ENCODE measurements at regions not wholly inside any gene's neighbourhood (a gene's known extent, or its start where the extent isn't known, plus 50 kb on each side); places are given as distances from the start of the nearest gene placed in this dataset.
A peak's percentile ranks its signal among the peaks of the same experiment; 100 is the strongest.

GRCh38 chr10:10160821-10161312 lies 856.8 kb upstream of the CELF2 start:
- no peak for DNase-seq (ENCODE audit: low read depth, low spot score)

GRCh38 chr10:10164848-10165247 lies 852.8 kb upstream of the CELF2 start:
- no peak for DNase-seq (ENCODE audit: low read depth, low spot score)

- DNase-seq (ENCODE audit: low read depth, low spot score), result no peak
Measured at GRCh38 chr10:10165415-10165814, 852.3 kb upstream of the CELF2 start.

- DNase-seq (ENCODE audit: low read depth, low spot score), result no peak
Measured at GRCh38 chr10:10178476-10178875, 839.2 kb upstream of the CELF2 start.

- no peak for DNase-seq (ENCODE audit: low read depth, low spot score)
Measured at GRCh38 chr10:10193848-10194247, 823.8 kb upstream of the CELF2 start.

- no peak for DNase-seq (ENCODE audit: low read depth, low spot score)
Measured at GRCh38 chr10:10196701-10197100, 821.0 kb upstream of the CELF2 start.

GRCh38 chr10:10197423-10197822 lies 820.2 kb upstream of the CELF2 start:
- no peak for DNase-seq (ENCODE audit: low read depth, low spot score)

GRCh38 chr10:10198363-10198762 lies 819.3 kb upstream of the CELF2 start:
- no peak for DNase-seq (ENCODE audit: low read depth, low spot score)

DNA sequence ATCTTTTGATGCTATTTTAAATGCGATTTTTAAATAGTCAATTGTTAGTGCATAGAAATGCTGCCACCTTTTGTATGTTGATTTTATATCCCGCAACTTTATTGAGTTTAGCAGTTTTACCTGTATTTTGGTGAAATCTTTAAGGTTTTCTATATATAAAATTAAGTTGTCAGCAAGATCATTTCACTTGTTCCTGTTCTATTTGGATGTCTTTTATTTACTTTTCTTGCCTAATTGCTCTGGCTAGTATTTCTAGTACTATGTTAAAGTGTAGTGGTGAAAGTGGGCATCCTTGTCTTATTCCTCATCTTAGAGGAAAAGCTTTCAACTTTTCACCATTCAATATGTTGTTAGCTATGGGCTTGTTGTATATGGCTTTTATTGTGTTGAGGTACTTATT lies 813.3 kb upstream of the CELF2 start:
- no peak for DNase-seq (ENCODE audit: low read depth, low spot score)

DNA sequence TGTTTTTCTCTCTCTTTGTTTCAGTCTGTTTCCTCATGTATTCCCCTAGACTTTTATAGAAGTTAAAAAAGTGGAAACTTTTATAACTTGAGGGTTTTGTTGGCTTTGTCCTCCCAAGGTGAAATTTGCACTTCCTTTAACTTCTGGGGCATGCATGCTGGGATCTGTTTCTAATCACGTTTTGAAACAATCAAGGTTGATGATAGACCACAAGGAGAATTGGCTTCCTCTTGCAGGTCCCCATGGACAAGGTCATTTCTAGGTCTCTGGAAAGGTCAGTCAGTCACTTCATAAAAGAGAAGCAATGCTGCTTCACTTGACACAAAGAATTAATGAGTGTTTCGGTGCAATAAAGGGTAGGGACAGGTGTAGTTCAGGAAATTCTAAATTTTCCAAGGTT lies 811.8 kb upstream of the CELF2 start:
- DNase-seq (ENCODE audit: low read depth, low spot score), result no peak

DNA sequence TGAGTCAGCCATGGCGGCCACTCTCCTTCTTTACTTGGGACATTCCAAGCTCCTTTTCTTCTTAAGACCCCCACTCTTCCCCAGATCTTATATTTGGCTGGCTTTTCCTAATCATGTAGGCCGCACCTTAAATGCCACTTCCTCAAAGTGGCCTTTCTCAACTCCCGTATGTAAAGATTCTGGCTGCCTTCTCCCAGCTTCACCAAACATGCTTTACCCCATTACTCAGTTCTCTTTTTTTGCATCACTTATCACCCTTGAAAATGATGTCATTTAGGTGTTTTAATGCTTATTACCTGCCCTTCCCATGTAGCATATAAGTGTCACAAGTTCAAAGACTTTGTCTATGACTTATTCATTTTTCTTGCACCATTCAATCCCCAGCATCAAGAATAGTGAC lies 810.1 kb upstream of the CELF2 start:
- no peak for DNase-seq (ENCODE audit: low read depth, low spot score)

DNA sequence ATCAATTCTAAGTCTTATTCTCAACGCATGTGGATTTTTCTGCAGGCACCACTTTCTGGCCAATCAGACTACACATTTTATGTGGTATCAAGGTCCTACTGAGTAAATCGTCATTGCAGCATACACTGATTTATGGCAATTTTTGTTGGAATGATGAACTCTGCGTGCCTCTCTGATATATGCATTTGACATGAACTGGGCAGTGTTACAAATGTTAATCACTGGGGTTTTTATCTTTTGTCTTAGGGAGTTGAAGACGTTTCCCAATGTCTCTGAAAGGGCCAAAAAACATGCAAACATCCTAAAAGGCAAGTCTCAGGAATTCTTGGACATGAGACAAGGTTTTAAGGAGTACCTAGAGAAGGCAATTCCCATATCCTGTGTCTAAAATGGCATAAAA lies 809.5 kb upstream of the CELF2 start:
- DNase-seq (ENCODE audit: low read depth, low spot score), result no peak

GRCh38 chr10:10209167-10209566 lies 808.5 kb upstream of the CELF2 start:
- DNase-seq (ENCODE audit: low read depth, low spot score), result peak; percentile 38

GRCh38 chr10:10211409-10211808 lies 806.3 kb upstream of the CELF2 start:
- no peak for DNase-seq (ENCODE audit: low read depth, low spot score)

- DNase-seq (ENCODE audit: low read depth, low spot score), result no peak
Measured at GRCh38 chr10:10213237-10213636, 804.4 kb upstream of the CELF2 start.

GRCh38 chr10:10222304-10222841 lies 795.3 kb upstream of the CELF2 start:
- peak; percentile 65 for DNase-seq (ENCODE audit: low read depth, low spot score)

- peak; percentile 8 for DNase-seq (ENCODE audit: low read depth, low spot score)
Measured at GRCh38 chr10:10223131-10223530, 794.5 kb upstream of the CELF2 start.

DNA sequence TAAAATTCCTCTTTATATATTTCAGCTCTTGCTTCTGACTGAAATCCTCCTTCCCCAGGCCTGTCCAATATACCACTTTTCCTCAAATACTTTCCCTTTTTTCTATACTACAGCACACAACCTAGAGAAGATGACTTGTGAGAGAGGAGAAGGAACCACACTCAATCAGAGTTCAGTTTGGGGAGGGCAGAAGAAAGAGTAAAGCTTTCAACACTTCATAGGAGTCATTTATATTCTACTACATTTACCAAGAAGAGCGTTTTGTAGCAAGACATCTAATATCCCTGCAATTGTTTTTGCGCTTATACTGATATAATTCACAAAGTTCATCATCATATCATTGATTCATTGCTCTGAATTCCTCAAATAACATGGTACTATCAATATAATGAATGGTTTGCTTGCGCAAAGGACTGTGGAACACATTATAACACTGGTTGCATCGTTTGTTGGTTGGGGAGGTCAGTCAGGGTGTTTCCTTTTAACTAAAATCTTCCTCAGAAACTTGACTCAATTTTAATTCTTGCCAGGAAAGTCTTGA lies 792.5 kb upstream of the CELF2 start:
- no peak for DNase-seq (ENCODE audit: low read depth, low spot score)

DNA sequence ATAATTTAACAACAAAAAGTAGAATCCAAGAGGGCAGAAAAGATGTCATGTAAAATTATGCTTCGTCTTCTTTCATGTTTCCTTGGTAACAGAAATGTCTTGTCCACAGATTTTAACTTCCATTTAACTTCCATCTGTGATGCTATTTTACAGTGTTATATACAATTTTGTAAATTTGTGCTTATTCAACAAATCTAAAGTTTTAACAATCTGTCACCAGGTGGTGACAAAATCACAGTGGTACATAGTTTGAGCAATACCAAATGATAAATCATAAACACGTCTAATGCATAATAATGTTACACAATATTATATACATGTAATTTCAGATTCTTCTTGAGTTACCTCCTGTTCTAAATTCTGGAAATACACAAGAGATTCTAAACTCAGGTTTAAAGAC lies 784.4 kb upstream of the CELF2 start:
- no peak for DNase-seq (ENCODE audit: low read depth, low spot score)

GRCh38 chr10:10235003-10235402 lies 782.7 kb upstream of the CELF2 start:
- DNase-seq (ENCODE audit: low read depth, low spot score), result no peak

- DNase-seq (ENCODE audit: low read depth, low spot score), result no peak
Measured at GRCh38 chr10:10247585-10247984, 770.1 kb upstream of the CELF2 start.

- no peak for DNase-seq (ENCODE audit: low read depth, low spot score)
Measured at GRCh38 chr10:10256860-10257259, 760.8 kb upstream of the CELF2 start.

DNA sequence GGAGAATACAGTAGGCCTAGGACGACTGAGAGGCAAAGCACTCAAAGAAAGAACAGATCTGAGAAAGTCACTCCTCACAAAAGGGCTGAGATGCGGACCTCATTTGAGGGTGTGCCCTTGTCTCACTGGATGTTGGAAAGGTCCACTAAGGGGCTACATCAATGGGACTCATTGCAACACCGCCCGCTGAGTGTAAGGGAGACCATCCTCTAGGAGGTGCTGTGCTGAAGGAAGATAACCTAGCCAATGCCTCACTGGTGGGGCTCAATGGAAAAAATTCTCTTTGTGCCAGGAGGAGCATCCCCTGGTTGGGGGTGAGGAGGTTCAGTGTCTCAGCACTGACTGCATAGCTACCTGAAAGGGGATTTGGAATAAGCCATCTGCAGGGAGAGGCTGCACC lies 758.7 kb upstream of the CELF2 start:
- no peak for DNase-seq (ENCODE audit: low read depth, low spot score)
